ENCODE measurements at regions not wholly inside any gene's neighbourhood (a gene's known extent, or its start where the extent isn't known, plus 50 kb on each side); places are given as distances from the start of the nearest gene placed in this dataset.

DNA sequence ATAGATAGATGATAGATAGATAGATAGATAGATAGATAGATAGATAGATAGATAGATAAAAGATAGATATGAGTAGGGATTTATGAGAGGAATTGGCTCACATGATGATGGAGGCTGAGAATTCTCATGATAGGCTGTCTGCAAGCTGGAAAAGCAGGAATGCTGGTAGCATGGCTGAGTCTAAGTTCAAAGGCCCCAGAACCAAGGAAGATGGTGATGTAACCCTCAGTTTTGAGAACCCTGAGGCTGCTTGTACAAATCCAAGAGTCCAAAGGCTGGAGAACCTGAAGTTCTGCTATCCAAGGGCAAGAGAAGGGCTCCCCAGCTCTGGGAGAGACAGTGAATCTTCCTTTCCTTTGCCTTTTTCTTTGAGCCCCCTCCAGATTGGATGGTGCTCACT is 210.8 kb downstream of the RFPL4B start:
- no peaks in the 10 kb centered on the region for H3K27me3 ChIP-seq (ENCODE audit: insufficient read depth, poor library complexity, severe bottlenecking)
- no peak for DNase-seq (ENCODE audit: low read depth in 1 of 2, low spot score in 1 of 2)
- no peak overlapping the region for H3K27ac ChIP-seq (replicated peaks)
- H3K4me3 ChIP-seq (replicated peaks; ENCODE audit: insufficient read depth, low read length), result no peak overlapping the region
- TF ChIP-seq, protein P1, sequence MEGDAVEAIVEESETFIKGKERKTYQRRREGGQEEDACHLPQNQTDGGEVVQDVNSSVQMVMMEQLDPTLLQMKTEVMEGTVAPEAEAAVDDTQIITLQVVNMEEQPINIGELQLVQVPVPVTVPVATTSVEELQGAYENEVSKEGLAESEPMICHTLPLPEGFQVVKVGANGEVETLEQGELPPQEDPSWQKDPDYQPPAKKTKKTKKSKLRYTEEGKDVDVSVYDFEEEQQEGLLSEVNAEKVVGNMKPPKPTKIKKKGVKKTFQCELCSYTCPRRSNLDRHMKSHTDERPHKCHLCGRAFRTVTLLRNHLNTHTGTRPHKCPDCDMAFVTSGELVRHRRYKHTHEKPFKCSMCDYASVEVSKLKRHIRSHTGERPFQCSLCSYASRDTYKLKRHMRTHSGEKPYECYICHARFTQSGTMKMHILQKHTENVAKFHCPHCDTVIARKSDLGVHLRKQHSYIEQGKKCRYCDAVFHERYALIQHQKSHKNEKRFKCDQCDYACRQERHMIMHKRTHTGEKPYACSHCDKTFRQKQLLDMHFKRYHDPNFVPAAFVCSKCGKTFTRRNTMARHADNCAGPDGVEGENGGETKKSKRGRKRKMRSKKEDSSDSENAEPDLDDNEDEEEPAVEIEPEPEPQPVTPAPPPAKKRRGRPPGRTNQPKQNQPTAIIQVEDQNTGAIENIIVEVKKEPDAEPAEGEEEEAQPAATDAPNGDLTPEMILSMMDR (IDR thresholded peaks at IDR 0.05; ENCODE audit: insufficient read depth, low read length), result no peak
- TF ChIP-seq GABPA (IDR thresholded peaks at IDR 0.05; ENCODE audit: low read depth), result no peak
- no peak for TF ChIP-seq POLR2AphosphoS5 (IDR thresholded peaks at IDR 0.05; ENCODE audit: low read depth)
- no peak for TF ChIP-seq SPI1 (IDR thresholded peaks at IDR 0.05; ENCODE audit: borderline replicate concordance, low read depth)
- TF ChIP-seq, protein P2, sequence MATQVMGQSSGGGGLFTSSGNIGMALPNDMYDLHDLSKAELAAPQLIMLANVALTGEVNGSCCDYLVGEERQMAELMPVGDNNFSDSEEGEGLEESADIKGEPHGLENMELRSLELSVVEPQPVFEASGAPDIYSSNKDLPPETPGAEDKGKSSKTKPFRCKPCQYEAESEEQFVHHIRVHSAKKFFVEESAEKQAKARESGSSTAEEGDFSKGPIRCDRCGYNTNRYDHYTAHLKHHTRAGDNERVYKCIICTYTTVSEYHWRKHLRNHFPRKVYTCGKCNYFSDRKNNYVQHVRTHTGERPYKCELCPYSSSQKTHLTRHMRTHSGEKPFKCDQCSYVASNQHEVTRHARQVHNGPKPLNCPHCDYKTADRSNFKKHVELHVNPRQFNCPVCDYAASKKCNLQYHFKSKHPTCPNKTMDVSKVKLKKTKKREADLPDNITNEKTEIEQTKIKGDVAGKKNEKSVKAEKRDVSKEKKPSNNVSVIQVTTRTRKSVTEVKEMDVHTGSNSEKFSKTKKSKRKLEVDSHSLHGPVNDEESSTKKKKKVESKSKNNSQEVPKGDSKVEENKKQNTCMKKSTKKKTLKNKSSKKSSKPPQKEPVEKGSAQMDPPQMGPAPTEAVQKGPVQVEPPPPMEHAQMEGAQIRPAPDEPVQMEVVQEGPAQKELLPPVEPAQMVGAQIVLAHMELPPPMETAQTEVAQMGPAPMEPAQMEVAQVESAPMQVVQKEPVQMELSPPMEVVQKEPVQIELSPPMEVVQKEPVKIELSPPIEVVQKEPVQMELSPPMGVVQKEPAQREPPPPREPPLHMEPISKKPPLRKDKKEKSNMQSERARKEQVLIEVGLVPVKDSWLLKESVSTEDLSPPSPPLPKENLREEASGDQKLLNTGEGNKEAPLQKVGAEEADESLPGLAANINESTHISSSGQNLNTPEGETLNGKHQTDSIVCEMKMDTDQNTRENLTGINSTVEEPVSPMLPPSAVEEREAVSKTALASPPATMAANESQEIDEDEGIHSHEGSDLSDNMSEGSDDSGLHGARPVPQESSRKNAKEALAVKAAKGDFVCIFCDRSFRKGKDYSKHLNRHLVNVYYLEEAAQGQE (IDR thresholded peaks at IDR 0.05; ENCODE audit: insufficient replicate concordance, low read depth), result no peak

DNA sequence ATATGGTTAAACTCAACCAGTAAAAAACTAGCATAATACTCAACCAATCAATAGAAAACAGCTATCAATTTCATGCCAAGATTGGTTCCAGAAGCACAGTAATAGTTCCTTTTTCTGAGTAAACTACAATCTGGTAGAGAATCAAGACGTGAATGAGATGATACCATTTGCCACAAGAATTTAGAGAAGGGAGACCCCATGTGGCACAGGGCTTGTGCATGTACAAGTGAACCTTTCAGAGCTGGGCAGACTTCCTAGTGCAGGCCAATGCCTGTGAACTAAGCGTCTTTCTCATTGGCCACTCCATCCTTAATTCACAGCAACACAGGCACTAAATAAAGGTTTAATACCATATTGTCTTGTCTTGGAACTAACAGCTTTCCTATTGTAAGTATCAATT is 213.5 kb downstream of the RFPL4B start:
- Histone ChIP-seq H3K27ac (replicated peaks) (no peak overlapping the region), H3K27me3 (ENCODE audit: insufficient read depth, poor library complexity, severe bottlenecking) (no peaks in the 10 kb centered on the region), H3K4me3 (replicated peaks; ENCODE audit: insufficient read depth, low read length) (no peak overlapping the region)
- DNase-seq (ENCODE audit: low read depth in 1 of 2, low spot score in 1 of 2), result no peak
- no peak for TF ChIP-seq GABPA (IDR thresholded peaks at IDR 0.05; ENCODE audit: low read depth)
- no peak for TF ChIP-seq POLR2AphosphoS5 (IDR thresholded peaks at IDR 0.05; ENCODE audit: low read depth)
- TF ChIP-seq, protein P2 (IDR thresholded peaks at IDR 0.05; ENCODE audit: insufficient replicate concordance, low read depth), result no peak
- TF ChIP-seq SPI1 (IDR thresholded peaks at IDR 0.05; ENCODE audit: borderline replicate concordance, low read depth), result no peak
- TF ChIP-seq, protein P1 (IDR thresholded peaks at IDR 0.05; ENCODE audit: insufficient read depth, low read length), result no peak

DNA sequence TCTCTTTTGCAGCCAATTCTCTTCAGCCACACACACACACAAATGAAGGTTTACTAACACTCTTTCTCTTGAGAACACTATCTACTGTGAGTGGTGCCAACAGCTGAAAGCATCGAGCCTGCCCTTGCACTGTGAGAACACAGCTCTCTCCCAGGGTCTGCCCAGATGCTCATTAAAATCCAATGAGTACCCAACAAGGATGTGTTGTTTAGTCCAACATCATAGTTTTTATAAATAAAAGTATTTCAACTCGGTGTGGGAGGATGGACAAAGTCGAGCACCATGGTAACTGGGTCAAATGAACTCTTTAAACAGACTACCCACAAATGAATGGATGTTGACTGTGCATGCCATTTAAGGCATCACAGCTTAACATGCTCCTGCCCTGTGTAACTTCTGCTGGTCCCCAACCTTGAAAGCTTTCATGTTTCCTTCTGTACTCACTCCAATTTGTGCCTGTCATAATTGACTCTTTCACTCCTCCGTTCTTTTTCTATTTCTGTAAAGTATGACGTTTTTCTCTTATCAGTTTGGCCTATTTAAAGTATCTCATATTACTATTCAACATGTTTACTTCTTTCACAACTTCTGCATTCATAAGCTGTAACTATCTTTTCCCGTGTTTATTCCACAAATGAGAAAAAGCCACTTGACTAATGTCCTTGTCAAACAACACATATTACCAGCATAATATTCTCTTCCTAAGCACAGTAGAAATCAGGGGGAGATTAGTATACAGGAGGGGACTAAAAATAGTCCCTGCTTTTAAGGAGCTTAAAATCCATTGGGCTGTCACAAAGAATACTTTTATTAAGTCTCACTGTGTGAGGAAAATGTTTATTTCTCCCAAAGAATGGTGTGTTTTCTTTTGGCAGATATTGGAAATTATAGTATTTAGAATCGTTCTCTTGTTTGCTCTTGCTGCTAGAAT is 215.4 kb downstream of the RFPL4B start:
- TF ChIP-seq, protein P2 (IDR thresholded peaks at IDR 0.05; ENCODE audit: insufficient replicate concordance, low read depth), result no peak
- TF ChIP-seq POLR2AphosphoS5 (IDR thresholded peaks at IDR 0.05; ENCODE audit: low read depth) (no peak), SPI1 (IDR thresholded peaks at IDR 0.05; ENCODE audit: borderline replicate concordance, low read depth) (no peak), GABPA (IDR thresholded peaks at IDR 0.05; ENCODE audit: low read depth) (no peak)
- TF ChIP-seq, protein P1 (IDR thresholded peaks at IDR 0.05; ENCODE audit: insufficient read depth, low read length), result no peak
- H3K27ac ChIP-seq (replicated peaks), result no peak overlapping the region
- DNase-seq (ENCODE audit: low read depth in 1 of 2, low spot score in 1 of 2), result no peak

More for the DNA sequence above, 215.4 kb downstream of the RFPL4B start:
- Histone ChIP-seq H3K4me3 (replicated peaks; ENCODE audit: insufficient read depth, low read length) (no peak overlapping the region), H3K27me3 (ENCODE audit: insufficient read depth, poor library complexity, severe bottlenecking) (no peaks in the 10 kb centered on the region)
